ENCODE measurements at regions not wholly inside any gene's neighbourhood (a gene's known extent, or its start where the extent isn't known, plus 50 kb on each side); places are given as distances from the start of the nearest gene placed in this dataset.

- H3K4me3 ChIP-seq (ENCODE audit: insufficient read depth, low read depth, low read length): no peak overlapping the region
- FAIRE-seq: no peak
- peaks cover 7% of the 10 kb centered on the region for H3K4me1 Mint-ChIP-seq (ENCODE audit: low read depth, unreplicated experiment)
These were observed 251.7 kb downstream of the PSAT1 start for GRCh38 chr9:78548670-78549069.

GRCh38 chr9:78549711-78550110 lies 252.8 kb downstream of the PSAT1 start:
- peaks cover 7% of the 10 kb centered on the region for H3K27me3 Mint-ChIP-seq (ENCODE audit: low read depth, unreplicated experiment)
- no peak overlapping the region for H3K9ac ChIP-seq (ENCODE audit: low read length)
- H3K4me3 Mint-ChIP-seq (ENCODE audit: unreplicated experiment): no peak overlapping the region
- no peak overlapping the region for H2AFZ ChIP-seq (ENCODE audit: low read depth, low read length)
- H3K27ac Mint-ChIP-seq (ENCODE audit: unreplicated experiment): no peak overlapping the region
- no peak for TF ChIP-seq EZH2 (IDR thresholded peaks at IDR 0.05; ENCODE audit: insufficient read depth, low read length)
- TF ChIP-seq CTCF (IDR thresholded peaks at IDR 0.05; ENCODE audit: insufficient read depth, low read depth, low read length): no peak
- no peaks in the 10 kb centered on the region for H3K79me2 ChIP-seq (ENCODE audit: insufficient read depth, low read length)
- H3K4me1 ChIP-seq (ENCODE audit: insufficient read depth, low read length): no peaks in the 10 kb centered on the region
- H4K20me1 ChIP-seq (ENCODE audit: insufficient read depth, low read length): no peaks in the 10 kb centered on the region
- peaks cover 9% of the 10 kb centered on the region for H3K27me3 ChIP-seq (ENCODE audit: insufficient read depth, low read length)
- H3K9me3 ChIP-seq (ENCODE audit: insufficient read depth, low read depth, low read length): no peaks in the 10 kb centered on the region
- H3K4me3 ChIP-seq (ENCODE audit: insufficient read depth, low read depth, low read length): no peak overlapping the region
- DNase-seq (ENCODE audit: low read depth): peak; percentile 22
- H3K27ac ChIP-seq (ENCODE audit: low read depth, low read length): no peak overlapping the region
- H3K9me3 Mint-ChIP-seq (ENCODE audit: unreplicated experiment): peaks cover 2% of the 10 kb centered on the region
- no peak for FAIRE-seq
- H3K36me3 ChIP-seq (ENCODE audit: insufficient read depth, low read length): no peaks in the 10 kb centered on the region
- peaks cover 6% of the 10 kb centered on the region for H3K4me1 Mint-ChIP-seq (ENCODE audit: low read depth, unreplicated experiment)
- no peak overlapping the region for H3K4me2 ChIP-seq (ENCODE audit: low read length)
- H3K36me3 Mint-ChIP-seq (ENCODE audit: low read depth, unreplicated experiment): no peaks in the 10 kb centered on the region

More at GRCh38 chr9:78548670-78549069, 251.7 kb downstream of the PSAT1 start:
- no peaks in the 10 kb centered on the region for H3K36me3 Mint-ChIP-seq (ENCODE audit: low read depth, unreplicated experiment)
- DNase-seq (ENCODE audit: low read depth): no peak
- Histone ChIP-seq H3K36me3 (ENCODE audit: insufficient read depth, low read length) (no peaks in the 10 kb centered on the region), H2AFZ (ENCODE audit: low read depth, low read length) (no peak overlapping the region), H3K4me1 (ENCODE audit: insufficient read depth, low read length) (no peaks in the 10 kb centered on the region), H3K27me3 (ENCODE audit: insufficient read depth, low read length) (peaks cover 9% of the 10 kb centered on the region), H3K9ac (ENCODE audit: low read length) (no peak overlapping the region), H4K20me1 (ENCODE audit: insufficient read depth, low read length) (no peaks in the 10 kb centered on the region), H3K9me3 (ENCODE audit: insufficient read depth, low read depth, low read length) (no peaks in the 10 kb centered on the region), H3K4me2 (ENCODE audit: low read length) (no peak overlapping the region), H3K79me2 (ENCODE audit: insufficient read depth, low read length) (no peaks in the 10 kb centered on the region), H3K27ac (ENCODE audit: low read depth, low read length) (no peak overlapping the region)
- H3K4me3 Mint-ChIP-seq (ENCODE audit: unreplicated experiment): no peak overlapping the region
- no peak overlapping the region for H3K27ac Mint-ChIP-seq (ENCODE audit: unreplicated experiment)
- TF ChIP-seq CTCF (IDR thresholded peaks at IDR 0.05; ENCODE audit: insufficient read depth, low read depth, low read length) (no peak), EZH2 (IDR thresholded peaks at IDR 0.05; ENCODE audit: insufficient read depth, low read length) (no peak)
- peaks cover 7% of the 10 kb centered on the region for H3K27me3 Mint-ChIP-seq (ENCODE audit: low read depth, unreplicated experiment)
- peaks cover 2% of the 10 kb centered on the region for H3K9me3 Mint-ChIP-seq (ENCODE audit: unreplicated experiment)

- H3K27me3 ChIP-seq (ENCODE audit: insufficient read depth, low read length): peaks cover 14% of the 10 kb centered on the region
- no peaks in the 10 kb centered on the region for H3K4me1 ChIP-seq (ENCODE audit: insufficient read depth, low read length)
- no peak overlapping the region for H2AFZ ChIP-seq (ENCODE audit: low read depth, low read length)
- no peaks in the 10 kb centered on the region for H3K36me3 ChIP-seq (ENCODE audit: insufficient read depth, low read length)
- H3K4me3 Mint-ChIP-seq (ENCODE audit: unreplicated experiment): no peak overlapping the region
- H3K9ac ChIP-seq (ENCODE audit: low read length): no peak overlapping the region
- H3K27me3 Mint-ChIP-seq (ENCODE audit: low read depth, unreplicated experiment): no peaks in the 10 kb centered on the region
- H3K36me3 Mint-ChIP-seq (ENCODE audit: low read depth, unreplicated experiment): no peaks in the 10 kb centered on the region
- FAIRE-seq (no peak), DNase-seq (ENCODE audit: low read depth) (peak; percentile 18)
- no peaks in the 10 kb centered on the region for H3K9me3 ChIP-seq (ENCODE audit: insufficient read depth, low read depth, low read length)
- no peaks in the 10 kb centered on the region for H3K9me3 Mint-ChIP-seq (ENCODE audit: unreplicated experiment)
- H3K4me3 ChIP-seq (ENCODE audit: insufficient read depth, low read depth, low read length): no peak overlapping the region
- H3K4me2 ChIP-seq (ENCODE audit: low read length): no peak overlapping the region
- H3K27ac Mint-ChIP-seq (ENCODE audit: unreplicated experiment): no peak overlapping the region
- H3K4me1 Mint-ChIP-seq (ENCODE audit: low read depth, unreplicated experiment): peaks cover 6% of the 10 kb centered on the region
- TF ChIP-seq CTCF (IDR thresholded peaks at IDR 0.05; ENCODE audit: insufficient read depth, low read depth, low read length): no peak
- H4K20me1 ChIP-seq (ENCODE audit: insufficient read depth, low read length): no peaks in the 10 kb centered on the region
- no peak overlapping the region for H3K27ac ChIP-seq (ENCODE audit: low read depth, low read length)
- H3K79me2 ChIP-seq (ENCODE audit: insufficient read depth, low read length): no peaks in the 10 kb centered on the region
These were observed 255.9 kb downstream of the PSAT1 start for GRCh38 chr9:78552802-78553201.

All from astrocyte (in vitro differentiated cells and primary cell).